ENCODE measurements at regions not wholly inside any gene's neighbourhood (a gene's known extent, or its start where the extent isn't known, plus 50 kb on each side); places are given as distances from the start of the nearest gene placed in this dataset.

- H3K4me1 ChIP-seq: no peaks in the 10 kb centered on the region
- no peaks in the 10 kb centered on the region for H3K36me3 ChIP-seq
- H3K9me3 ChIP-seq: no peaks in the 10 kb centered on the region
- no peak overlapping the region for H3K27ac ChIP-seq
- TF ChIP-seq CTCF (IDR thresholded peaks at IDR 0.05): no peak
- no peak for DNase-seq (ENCODE audit: low spot score in 2 of 2)
- no peaks in the 10 kb centered on the region for H3K27me3 ChIP-seq
- H3K4me3 ChIP-seq: no peak overlapping the region
- intact Hi-C loops (cut with DNase I): no loop called here
These were observed 748.5 kb downstream of the DNAJB9 start for GRCh38 chr7:109318136-109318535.

- Histone ChIP-seq H3K4me1 (no peaks in the 10 kb centered on the region), H3K9me3 (no peaks in the 10 kb centered on the region), H3K4me3 (no peak overlapping the region), H3K27me3 (no peaks in the 10 kb centered on the region), H3K36me3 (no peaks in the 10 kb centered on the region), H3K27ac (no peak overlapping the region)
- no peak for TF ChIP-seq CTCF (IDR thresholded peaks at IDR 0.05)
- intact Hi-C loops (cut with DNase I): no loop called here
- no peak for DNase-seq (ENCODE audit: low spot score in 2 of 2)
These were observed 753.2 kb downstream of the DNAJB9 start for GRCh38 chr7:109322833-109323232.

GRCh38 chr7:109331423-109331822, 761.7 kb downstream of the DNAJB9 start:
- DNase-seq (ENCODE audit: low spot score in 2 of 2): no peak
- H3K4me3 ChIP-seq: no peak overlapping the region
- no peaks in the 10 kb centered on the region for H3K9me3 ChIP-seq
- H3K36me3 ChIP-seq: no peaks in the 10 kb centered on the region
- H3K4me1 ChIP-seq: no peaks in the 10 kb centered on the region
- intact Hi-C loops (cut with DNase I): no loop called here
- no peak overlapping the region for H3K27ac ChIP-seq
- TF ChIP-seq CTCF (IDR thresholded peaks at IDR 0.05): no peak
- H3K27me3 ChIP-seq: no peaks in the 10 kb centered on the region

- Histone ChIP-seq H3K27me3 (no peaks in the 10 kb centered on the region), H3K9me3 (no peaks in the 10 kb centered on the region), H3K4me1 (no peaks in the 10 kb centered on the region), H3K36me3 (no peaks in the 10 kb centered on the region), H3K27ac (no peak overlapping the region), H3K4me3 (no peak overlapping the region)
- DNase-seq (ENCODE audit: low spot score in 2 of 2): no peak
- intact Hi-C loops (cut with DNase I): no loop called here
- TF ChIP-seq CTCF (IDR thresholded peaks at IDR 0.05): no peak
These were observed 766.3 kb downstream of the DNAJB9 start for GRCh38 chr7:109335951-109336350.

- TF ChIP-seq CTCF (IDR thresholded peaks at IDR 0.05): no peak
- intact Hi-C loops (cut with DNase I): no loop called here
- H3K27ac ChIP-seq: no peak overlapping the region
These were observed 766.9 kb downstream of the DNAJB9 start for GRCh38 chr7:109336531-109336930.

GRCh38 chr7:109343678-109344077, 774.0 kb downstream of the DNAJB9 start:
- DNase-seq (ENCODE audit: low spot score in 2 of 2): no peak
- Histone ChIP-seq H3K27ac (no peak overlapping the region), H3K4me3 (no peak overlapping the region), H3K4me1 (no peaks in the 10 kb centered on the region), H3K27me3 (no peaks in the 10 kb centered on the region), H3K9me3 (no peaks in the 10 kb centered on the region), H3K36me3 (no peaks in the 10 kb centered on the region)
- TF ChIP-seq CTCF (IDR thresholded peaks at IDR 0.05): no peak
- intact Hi-C loops (cut with DNase I): no loop called here

More at GRCh38 chr7:109336531-109336930, 766.9 kb downstream of the DNAJB9 start:
- H3K4me3 ChIP-seq: no peak overlapping the region
- H3K9me3 ChIP-seq: no peaks in the 10 kb centered on the region
- H3K36me3 ChIP-seq: no peaks in the 10 kb centered on the region
- no peak for DNase-seq (ENCODE audit: low spot score in 2 of 2)
- H3K27me3 ChIP-seq: no peaks in the 10 kb centered on the region
- no peaks in the 10 kb centered on the region for H3K4me1 ChIP-seq

All from ascending aorta (tissue), 2 donors.